ENCODE measurements at regions not wholly inside any gene's neighbourhood (a gene's known extent, or its start where the extent isn't known, plus 50 kb on each side); places are given as distances from the start of the nearest gene placed in this dataset.

GRCh38 chr1:90356991-90357390, 360.1 kb downstream of the BARHL2 start:
- no peak overlapping the region for H2AFZ ChIP-seq (ENCODE audit: low read length)
- no peaks in the 10 kb centered on the region for H3K9me3 ChIP-seq (ENCODE audit: low read length)
- H3K9me2 ChIP-seq (ENCODE audit: low read depth, low read length): no peaks in the 10 kb centered on the region
- H4K20me1 ChIP-seq (ENCODE audit: insufficient read depth, low read length): no peaks in the 10 kb centered on the region
- no peaks in the 10 kb centered on the region for H3F3A ChIP-seq (ENCODE audit: insufficient read depth, low read length)
- no peak overlapping the region for H3K9ac ChIP-seq (ENCODE audit: low read length)
- H3K79me2 ChIP-seq (ENCODE audit: insufficient read depth, low read length): no peaks in the 10 kb centered on the region
- no peak overlapping the region for H3K4me3 ChIP-seq (ENCODE audit: low read depth, low read length, poor library complexity, severe bottlenecking)
- no peaks in the 10 kb centered on the region for H3K4me1 ChIP-seq (ENCODE audit: insufficient read depth, low read length, severe bottlenecking)
- no peak overlapping the region for H3K4me2 ChIP-seq (ENCODE audit: low read length)
- no peak overlapping the region for H3K27ac ChIP-seq (ENCODE audit: low read depth, low read length, poor library complexity, severe bottlenecking)
- H3K36me3 ChIP-seq (ENCODE audit: insufficient read depth, low read length): no peaks in the 10 kb centered on the region
- no peak for TF ChIP-seq EZH2 (IDR thresholded peaks at IDR 0.05; ENCODE audit: borderline replicate concordance, low read length)
- TF ChIP-seq, protein P1, sequence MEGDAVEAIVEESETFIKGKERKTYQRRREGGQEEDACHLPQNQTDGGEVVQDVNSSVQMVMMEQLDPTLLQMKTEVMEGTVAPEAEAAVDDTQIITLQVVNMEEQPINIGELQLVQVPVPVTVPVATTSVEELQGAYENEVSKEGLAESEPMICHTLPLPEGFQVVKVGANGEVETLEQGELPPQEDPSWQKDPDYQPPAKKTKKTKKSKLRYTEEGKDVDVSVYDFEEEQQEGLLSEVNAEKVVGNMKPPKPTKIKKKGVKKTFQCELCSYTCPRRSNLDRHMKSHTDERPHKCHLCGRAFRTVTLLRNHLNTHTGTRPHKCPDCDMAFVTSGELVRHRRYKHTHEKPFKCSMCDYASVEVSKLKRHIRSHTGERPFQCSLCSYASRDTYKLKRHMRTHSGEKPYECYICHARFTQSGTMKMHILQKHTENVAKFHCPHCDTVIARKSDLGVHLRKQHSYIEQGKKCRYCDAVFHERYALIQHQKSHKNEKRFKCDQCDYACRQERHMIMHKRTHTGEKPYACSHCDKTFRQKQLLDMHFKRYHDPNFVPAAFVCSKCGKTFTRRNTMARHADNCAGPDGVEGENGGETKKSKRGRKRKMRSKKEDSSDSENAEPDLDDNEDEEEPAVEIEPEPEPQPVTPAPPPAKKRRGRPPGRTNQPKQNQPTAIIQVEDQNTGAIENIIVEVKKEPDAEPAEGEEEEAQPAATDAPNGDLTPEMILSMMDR (IDR thresholded peaks at IDR 0.05; ENCODE audit: low read length): no peak
- 0 out of 2 replicates have a peak, but pooled peaks cover 3% of the 10 kb centered on the region for H3K27me3 ChIP-seq (ENCODE audit: insufficient read depth, low read length)

GRCh38 chr1:90356101-90356500, 361.0 kb downstream of the BARHL2 start:
- Histone ChIP-seq H3F3A (ENCODE audit: insufficient read depth, low read length) (no peaks in the 10 kb centered on the region), H3K79me2 (ENCODE audit: insufficient read depth, low read length) (no peaks in the 10 kb centered on the region), H3K36me3 (ENCODE audit: insufficient read depth, low read length) (no peaks in the 10 kb centered on the region), H3K9me2 (ENCODE audit: low read depth, low read length) (no peaks in the 10 kb centered on the region), H4K20me1 (ENCODE audit: insufficient read depth, low read length) (no peaks in the 10 kb centered on the region), H3K9me3 (ENCODE audit: low read length) (no peaks in the 10 kb centered on the region), H2AFZ (ENCODE audit: low read length) (no peak overlapping the region), H3K4me1 (ENCODE audit: insufficient read depth, low read length, severe bottlenecking) (no peaks in the 10 kb centered on the region), H3K4me2 (ENCODE audit: low read length) (no peak overlapping the region), H3K27me3 (ENCODE audit: insufficient read depth, low read length) (0 out of 2 replicates have a peak, but pooled peaks cover 3% of the 10 kb centered on the region), H3K4me3 (ENCODE audit: low read depth, low read length, poor library complexity, severe bottlenecking) (no peak overlapping the region), H3K27ac (ENCODE audit: low read depth, low read length, poor library complexity, severe bottlenecking) (no peak overlapping the region), H3K9ac (ENCODE audit: low read length) (no peak overlapping the region)
- TF ChIP-seq EZH2 (IDR thresholded peaks at IDR 0.05; ENCODE audit: borderline replicate concordance, low read length): no peak
- TF ChIP-seq, protein P1 (IDR thresholded peaks at IDR 0.05; ENCODE audit: low read length): no peak

DNA sequence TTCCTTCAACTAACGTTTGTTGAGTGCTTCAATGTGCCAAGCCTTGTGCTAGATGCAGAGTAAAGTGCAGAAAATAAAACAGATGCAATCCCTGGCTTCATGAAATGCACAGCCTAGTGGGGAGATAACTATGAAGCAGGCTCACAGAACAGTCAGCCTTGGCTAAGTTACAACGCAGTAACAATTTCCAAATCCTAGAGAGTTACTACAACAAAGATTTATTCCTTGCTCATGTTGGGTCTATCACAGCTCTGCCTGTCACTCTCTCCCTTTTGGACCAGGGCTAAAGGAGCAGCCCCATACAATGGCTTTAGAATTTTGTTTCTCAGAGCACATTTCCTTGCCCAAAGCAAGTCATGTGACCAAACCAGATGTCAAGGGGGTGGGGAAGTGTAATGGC, 359.8 kb downstream of the ZNF326 start:
- Histone ChIP-seq H3K27ac (ENCODE audit: low read depth, low read length, poor library complexity, severe bottlenecking) (no peak overlapping the region), H3K27me3 (ENCODE audit: insufficient read depth, low read length) (0 out of 2 replicates have a peak, but pooled peaks cover 3% of the 10 kb centered on the region), H4K20me1 (ENCODE audit: insufficient read depth, low read length) (no peaks in the 10 kb centered on the region), H3K9me2 (ENCODE audit: low read depth, low read length) (no peaks in the 10 kb centered on the region), H3K79me2 (ENCODE audit: insufficient read depth, low read length) (no peaks in the 10 kb centered on the region), H3F3A (ENCODE audit: insufficient read depth, low read length) (no peaks in the 10 kb centered on the region), H3K9me3 (ENCODE audit: low read length) (no peaks in the 10 kb centered on the region), H3K4me3 (ENCODE audit: low read depth, low read length, poor library complexity, severe bottlenecking) (no peak overlapping the region), H2AFZ (ENCODE audit: low read length) (no peak overlapping the region), H3K9ac (ENCODE audit: low read length) (no peak overlapping the region), H3K4me2 (ENCODE audit: low read length) (no peak overlapping the region), H3K36me3 (ENCODE audit: insufficient read depth, low read length) (no peaks in the 10 kb centered on the region), H3K4me1 (ENCODE audit: insufficient read depth, low read length, severe bottlenecking) (no peaks in the 10 kb centered on the region)
- TF ChIP-seq, protein P1 (IDR thresholded peaks at IDR 0.05; ENCODE audit: low read length): no peak
- TF ChIP-seq EZH2 (IDR thresholded peaks at IDR 0.05; ENCODE audit: borderline replicate concordance, low read length): no peak
